ENCODE measurements at regions not wholly inside any gene's neighbourhood (a gene's known extent, or its start where the extent isn't known, plus 50 kb on each side); places are given as distances from the start of the nearest gene placed in this dataset.

DNA sequence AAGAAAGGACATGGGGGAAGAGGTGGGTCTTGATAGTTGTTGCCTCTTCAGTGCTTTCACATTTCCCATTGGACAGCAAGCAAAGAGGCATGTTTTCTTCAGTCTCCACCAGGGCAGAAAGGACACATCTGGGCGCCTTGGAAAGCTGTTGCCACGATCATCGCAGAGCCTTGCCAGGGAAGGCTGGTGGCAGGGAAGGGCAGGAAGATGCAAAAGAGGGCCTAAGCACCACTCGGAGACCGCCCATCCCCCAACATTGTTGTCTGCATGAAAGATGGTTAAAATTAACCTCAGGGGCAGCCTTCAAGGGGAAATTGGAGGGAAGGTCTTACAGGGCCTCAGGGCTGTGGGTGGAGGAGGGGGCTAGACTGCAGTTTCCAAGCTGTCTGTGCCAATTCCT, 114.2 kb downstream of the SOX9 start:
- peaks cover 3% of the 10 kb centered on the region; the same call in 2 of the 3 replicates for H3K9me3 Mint-ChIP-seq
- H3K9me2 ChIP-seq (ENCODE audit: insufficient read depth): peaks cover 6% of the 10 kb centered on the region; the same call in 1 of the 2 replicates
- peaks cover 5% of the 10 kb centered on the region; the same call in 2 of the 3 replicates for H3K36me3 Mint-ChIP-seq (ENCODE audit: low read depth)
- H3F3A ChIP-seq (replicated peaks; ENCODE audit: low read depth): no peaks in the 10 kb centered on the region
- no peaks in the 10 kb centered on the region for H3K79me2 ChIP-seq (replicated peaks; ENCODE audit: insufficient read depth)
- H3K27me3 Mint-ChIP-seq (ENCODE audit: insufficient read depth, low read depth, poor library complexity): peaks cover 3% of the 10 kb centered on the region
- H3K4me2 ChIP-seq: peak overlapping the region; percentile 55; the same call in 1 of the 2 replicates
- no peaks in the 10 kb centered on the region for H4K20me1 ChIP-seq (replicated peaks; ENCODE audit: insufficient read depth)
- H3K27me3 ChIP-seq (ENCODE audit: insufficient read depth): no peaks in the 10 kb centered on the region
- peaks cover 36% of the 10 kb centered on the region for H3K4me1 Mint-ChIP-seq
- TF ChIP-seq ZNF331 (CRISPR knock-in tag; IDR thresholded peaks at IDR 0.05; ENCODE audit: low read depth) (no peak), ZNF114 (CRISPR knock-in tag; IDR thresholded peaks at IDR 0.05) (no peak), CREB1 (CRISPR knock-in tag; IDR thresholded peaks at IDR 0.05; ENCODE audit: low read depth) (no peak), EZH2 (IDR thresholded peaks at IDR 0.05; ENCODE audit: low read depth, unreplicated experiment) (no peak), EZH2phosphoT487 (IDR thresholded peaks at IDR 0.05; ENCODE audit: unreplicated experiment) (no peak), JUNB (IDR thresholded peaks at IDR 0.05; ENCODE audit: unreplicated experiment) (no peak), NANOG (IDR thresholded peaks at IDR 0.05; ENCODE audit: borderline replicate concordance) (no peak), STAT1 (IDR thresholded peaks at IDR 0.05; ENCODE audit: unreplicated experiment) (no peak), POLR2AphosphoS5 (IDR thresholded peaks at IDR 0.05; ENCODE audit: low read depth) (no peak)
- TF ChIP-seq, protein P1, sequence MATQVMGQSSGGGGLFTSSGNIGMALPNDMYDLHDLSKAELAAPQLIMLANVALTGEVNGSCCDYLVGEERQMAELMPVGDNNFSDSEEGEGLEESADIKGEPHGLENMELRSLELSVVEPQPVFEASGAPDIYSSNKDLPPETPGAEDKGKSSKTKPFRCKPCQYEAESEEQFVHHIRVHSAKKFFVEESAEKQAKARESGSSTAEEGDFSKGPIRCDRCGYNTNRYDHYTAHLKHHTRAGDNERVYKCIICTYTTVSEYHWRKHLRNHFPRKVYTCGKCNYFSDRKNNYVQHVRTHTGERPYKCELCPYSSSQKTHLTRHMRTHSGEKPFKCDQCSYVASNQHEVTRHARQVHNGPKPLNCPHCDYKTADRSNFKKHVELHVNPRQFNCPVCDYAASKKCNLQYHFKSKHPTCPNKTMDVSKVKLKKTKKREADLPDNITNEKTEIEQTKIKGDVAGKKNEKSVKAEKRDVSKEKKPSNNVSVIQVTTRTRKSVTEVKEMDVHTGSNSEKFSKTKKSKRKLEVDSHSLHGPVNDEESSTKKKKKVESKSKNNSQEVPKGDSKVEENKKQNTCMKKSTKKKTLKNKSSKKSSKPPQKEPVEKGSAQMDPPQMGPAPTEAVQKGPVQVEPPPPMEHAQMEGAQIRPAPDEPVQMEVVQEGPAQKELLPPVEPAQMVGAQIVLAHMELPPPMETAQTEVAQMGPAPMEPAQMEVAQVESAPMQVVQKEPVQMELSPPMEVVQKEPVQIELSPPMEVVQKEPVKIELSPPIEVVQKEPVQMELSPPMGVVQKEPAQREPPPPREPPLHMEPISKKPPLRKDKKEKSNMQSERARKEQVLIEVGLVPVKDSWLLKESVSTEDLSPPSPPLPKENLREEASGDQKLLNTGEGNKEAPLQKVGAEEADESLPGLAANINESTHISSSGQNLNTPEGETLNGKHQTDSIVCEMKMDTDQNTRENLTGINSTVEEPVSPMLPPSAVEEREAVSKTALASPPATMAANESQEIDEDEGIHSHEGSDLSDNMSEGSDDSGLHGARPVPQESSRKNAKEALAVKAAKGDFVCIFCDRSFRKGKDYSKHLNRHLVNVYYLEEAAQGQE (IDR thresholded peaks at IDR 0.05; ENCODE audit: unreplicated experiment): no peak
- TF ChIP-seq, protein P2, sequence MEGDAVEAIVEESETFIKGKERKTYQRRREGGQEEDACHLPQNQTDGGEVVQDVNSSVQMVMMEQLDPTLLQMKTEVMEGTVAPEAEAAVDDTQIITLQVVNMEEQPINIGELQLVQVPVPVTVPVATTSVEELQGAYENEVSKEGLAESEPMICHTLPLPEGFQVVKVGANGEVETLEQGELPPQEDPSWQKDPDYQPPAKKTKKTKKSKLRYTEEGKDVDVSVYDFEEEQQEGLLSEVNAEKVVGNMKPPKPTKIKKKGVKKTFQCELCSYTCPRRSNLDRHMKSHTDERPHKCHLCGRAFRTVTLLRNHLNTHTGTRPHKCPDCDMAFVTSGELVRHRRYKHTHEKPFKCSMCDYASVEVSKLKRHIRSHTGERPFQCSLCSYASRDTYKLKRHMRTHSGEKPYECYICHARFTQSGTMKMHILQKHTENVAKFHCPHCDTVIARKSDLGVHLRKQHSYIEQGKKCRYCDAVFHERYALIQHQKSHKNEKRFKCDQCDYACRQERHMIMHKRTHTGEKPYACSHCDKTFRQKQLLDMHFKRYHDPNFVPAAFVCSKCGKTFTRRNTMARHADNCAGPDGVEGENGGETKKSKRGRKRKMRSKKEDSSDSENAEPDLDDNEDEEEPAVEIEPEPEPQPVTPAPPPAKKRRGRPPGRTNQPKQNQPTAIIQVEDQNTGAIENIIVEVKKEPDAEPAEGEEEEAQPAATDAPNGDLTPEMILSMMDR (conservative IDR thresholded peaks at IDR 0.05; ENCODE audit: low read depth in 2 of 2): no peak
- TF ChIP-seq, protein P3, sequence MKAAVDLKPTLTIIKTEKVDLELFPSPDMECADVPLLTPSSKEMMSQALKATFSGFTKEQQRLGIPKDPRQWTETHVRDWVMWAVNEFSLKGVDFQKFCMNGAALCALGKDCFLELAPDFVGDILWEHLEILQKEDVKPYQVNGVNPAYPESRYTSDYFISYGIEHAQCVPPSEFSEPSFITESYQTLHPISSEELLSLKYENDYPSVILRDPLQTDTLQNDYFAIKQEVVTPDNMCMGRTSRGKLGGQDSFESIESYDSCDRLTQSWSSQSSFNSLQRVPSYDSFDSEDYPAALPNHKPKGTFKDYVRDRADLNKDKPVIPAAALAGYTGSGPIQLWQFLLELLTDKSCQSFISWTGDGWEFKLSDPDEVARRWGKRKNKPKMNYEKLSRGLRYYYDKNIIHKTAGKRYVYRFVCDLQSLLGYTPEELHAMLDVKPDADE (IDR thresholded peaks at IDR 0.05): no peak
- TF ChIP-seq, protein P4, sequence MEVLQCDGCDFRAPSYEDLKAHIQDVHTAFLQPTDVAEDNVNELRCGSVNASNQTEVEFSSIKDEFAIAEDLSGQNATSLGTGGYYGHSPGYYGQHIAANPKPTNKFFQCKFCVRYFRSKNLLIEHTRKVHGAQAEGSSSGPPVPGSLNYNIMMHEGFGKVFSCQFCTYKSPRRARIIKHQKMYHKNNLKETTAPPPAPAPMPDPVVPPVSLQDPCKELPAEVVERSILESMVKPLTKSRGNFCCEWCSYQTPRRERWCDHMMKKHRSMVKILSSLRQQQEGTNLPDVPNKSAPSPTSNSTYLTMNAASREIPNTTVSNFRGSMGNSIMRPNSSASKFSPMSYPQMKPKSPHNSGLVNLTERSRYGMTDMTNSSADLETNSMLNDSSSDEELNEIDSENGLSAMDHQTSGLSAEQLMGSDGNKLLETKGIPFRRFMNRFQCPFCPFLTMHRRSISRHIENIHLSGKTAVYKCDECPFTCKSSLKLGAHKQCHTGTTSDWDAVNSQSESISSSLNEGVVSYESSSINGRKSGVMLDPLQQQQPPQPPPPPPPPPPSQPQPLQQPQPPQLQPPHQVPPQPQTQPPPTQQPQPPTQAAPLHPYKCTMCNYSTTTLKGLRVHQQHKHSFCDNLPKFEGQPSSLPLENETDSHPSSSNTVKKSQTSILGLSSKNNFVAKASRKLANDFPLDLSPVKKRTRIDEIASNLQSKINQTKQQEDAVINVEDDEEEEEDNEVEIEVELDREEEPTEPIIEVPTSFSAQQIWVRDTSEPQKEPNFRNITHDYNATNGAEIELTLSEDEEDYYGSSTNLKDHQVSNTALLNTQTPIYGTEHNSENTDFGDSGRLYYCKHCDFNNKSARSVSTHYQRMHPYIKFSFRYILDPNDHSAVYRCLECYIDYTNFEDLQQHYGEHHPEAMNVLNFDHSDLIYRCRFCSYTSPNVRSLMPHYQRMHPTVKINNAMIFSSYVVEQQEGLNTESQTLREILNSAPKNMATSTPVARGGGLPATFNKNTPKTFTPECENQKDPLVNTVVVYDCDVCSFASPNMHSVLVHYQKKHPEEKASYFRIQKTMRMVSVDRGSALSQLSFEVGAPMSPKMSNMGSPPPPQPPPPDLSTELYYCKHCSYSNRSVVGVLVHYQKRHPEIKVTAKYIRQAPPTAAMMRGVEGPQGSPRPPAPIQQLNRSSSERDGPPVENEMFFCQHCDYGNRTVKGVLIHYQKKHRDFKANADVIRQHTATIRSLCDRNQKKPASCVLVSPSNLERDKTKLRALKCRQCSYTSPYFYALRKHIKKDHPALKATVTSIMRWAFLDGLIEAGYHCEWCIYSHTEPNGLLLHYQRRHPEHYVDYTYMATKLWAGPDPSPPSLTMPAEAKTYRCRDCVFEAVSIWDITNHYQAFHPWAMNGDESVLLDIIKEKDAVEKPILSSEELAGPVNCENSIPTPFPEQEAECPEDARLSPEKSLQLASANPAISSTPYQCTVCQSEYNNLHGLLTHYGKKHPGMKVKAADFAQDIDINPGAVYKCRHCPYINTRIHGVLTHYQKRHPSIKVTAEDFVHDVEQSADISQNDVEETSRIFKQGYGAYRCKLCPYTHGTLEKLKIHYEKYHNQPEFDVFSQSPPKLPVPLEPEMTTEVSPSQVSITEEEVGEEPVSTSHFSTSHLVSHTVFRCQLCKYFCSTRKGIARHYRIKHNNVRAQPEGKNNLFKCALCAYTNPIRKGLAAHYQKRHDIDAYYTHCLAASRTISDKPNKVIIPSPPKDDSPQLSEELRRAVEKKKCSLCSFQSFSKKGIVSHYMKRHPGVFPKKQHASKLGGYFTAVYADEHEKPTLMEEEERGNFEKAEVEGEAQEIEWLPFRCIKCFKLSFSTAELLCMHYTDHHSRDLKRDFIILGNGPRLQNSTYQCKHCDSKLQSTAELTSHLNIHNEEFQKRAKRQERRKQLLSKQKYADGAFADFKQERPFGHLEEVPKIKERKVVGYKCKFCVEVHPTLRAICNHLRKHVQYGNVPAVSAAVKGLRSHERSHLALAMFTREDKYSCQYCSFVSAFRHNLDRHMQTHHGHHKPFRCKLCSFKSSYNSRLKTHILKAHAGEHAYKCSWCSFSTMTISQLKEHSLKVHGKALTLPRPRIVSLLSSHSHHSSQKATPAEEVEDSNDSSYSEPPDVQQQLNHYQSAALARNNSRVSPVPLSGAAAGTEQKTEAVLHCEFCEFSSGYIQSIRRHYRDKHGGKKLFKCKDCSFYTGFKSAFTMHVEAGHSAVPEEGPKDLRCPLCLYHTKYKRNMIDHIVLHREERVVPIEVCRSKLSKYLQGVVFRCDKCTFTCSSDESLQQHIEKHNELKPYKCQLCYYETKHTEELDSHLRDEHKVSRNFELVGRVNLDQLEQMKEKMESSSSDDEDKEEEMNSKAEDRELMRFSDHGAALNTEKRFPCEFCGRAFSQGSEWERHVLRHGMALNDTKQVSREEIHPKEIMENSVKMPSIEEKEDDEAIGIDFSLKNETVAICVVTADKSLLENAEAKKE (CRISPR knock-in tag; IDR thresholded peaks at IDR 0.05): no peak
- H3K4me1 ChIP-seq (ENCODE audit: insufficient read depth): peaks cover 23% of the 10 kb centered on the region
- no peak overlapping the region for H3K4me3 Mint-ChIP-seq
- no peak overlapping the region for H3K27ac Mint-ChIP-seq
- H3K4me3 ChIP-seq: no peak overlapping the region
- ATAC-seq: peak; percentile 26; the same call in 1 of the 3 replicates
- H2AFZ ChIP-seq: peak overlapping the region; percentile 91
- DNase-seq (ENCODE audit: low spot score): peak; percentile 42
- H3K27ac ChIP-seq (ENCODE audit: low read depth): no peak overlapping the region
- no peaks in the 10 kb centered on the region for H3K36me3 ChIP-seq (ENCODE audit: insufficient read depth)

Data from GM23338 (cell line).